ENCODE measurements at regions not wholly inside any gene's neighbourhood (a gene's known extent, or its start where the extent isn't known, plus 50 kb on each side); places are given as distances from the start of the nearest gene placed in this dataset.
A peak's percentile ranks its signal among the peaks of the same experiment; 100 is the strongest.

DNA sequence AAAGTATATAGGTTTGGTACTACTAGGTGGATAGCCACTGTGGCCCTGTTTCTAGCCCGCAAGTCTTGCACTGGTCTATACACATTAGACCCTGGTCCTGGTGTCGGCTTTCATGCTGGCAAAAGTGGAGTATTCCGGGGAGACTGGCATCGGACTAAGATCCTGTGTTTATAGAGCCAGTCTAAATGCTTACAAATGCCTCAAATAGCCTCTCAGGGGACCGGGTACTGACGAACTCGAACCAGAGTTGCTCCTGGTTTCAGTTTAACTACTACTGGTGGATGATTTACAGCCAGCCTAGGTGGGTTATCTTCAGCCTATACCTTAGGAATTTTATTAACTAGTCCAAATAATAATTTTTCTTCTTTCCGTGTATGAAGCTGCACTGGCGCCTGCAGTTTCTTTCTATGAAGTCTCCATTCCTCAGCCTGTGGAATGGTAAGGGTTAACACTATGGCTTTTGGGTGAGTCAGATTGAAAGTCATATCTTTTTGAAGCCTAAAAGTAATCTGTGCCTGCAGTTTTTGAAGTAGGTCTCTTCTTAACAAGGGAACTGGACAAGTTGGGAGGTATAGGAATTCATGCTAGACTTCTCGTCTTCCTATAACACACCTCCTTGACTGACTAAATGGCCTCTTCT is 51.3 kb downstream of the OR10H4 start:
- DNase-seq (ENCODE audit: low spot score), result peak; percentile 11

DNA sequence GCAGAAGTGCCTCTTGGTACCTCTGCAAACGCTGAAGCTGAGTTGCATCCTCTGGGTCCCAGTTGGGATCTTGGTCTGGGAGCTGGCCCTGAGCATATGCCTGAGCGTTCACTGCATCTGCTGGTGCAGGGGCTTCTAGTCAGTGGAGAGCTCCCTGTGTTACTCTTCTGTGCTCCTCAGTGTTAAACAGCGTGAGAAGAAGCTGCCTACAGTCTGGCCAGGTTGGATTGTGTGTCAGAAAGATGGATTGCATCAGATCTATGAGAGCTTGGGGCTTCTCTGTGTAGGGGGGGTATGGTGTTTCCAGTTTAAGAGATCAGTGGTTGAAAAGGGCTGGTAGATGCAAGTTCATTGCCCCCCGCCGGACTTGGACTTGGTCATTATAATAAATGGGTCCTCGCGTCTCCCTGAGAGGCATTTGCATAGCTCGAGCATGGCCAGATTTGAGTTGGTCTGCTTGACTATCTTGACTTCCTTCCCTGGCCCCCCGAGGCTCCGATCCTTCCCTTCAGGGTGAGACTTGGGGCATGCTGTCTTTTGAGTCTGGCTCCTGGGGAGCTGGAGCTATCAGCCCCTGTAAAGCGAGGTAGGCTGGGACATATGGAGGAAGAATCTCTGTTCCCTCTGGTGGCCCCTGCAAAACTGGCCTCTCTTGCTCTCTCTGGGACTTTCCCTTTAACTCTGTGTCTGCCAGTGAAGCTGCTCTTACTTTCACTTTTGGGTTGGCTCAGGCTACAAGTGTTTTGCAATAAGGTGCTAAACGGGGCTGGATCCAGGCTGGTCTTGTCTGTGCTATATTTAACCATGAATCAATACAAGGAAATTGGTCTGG is 52.9 kb downstream of the OR10H4 start:
- DNase-seq (ENCODE audit: low spot score), result peak; percentile 48

DNA sequence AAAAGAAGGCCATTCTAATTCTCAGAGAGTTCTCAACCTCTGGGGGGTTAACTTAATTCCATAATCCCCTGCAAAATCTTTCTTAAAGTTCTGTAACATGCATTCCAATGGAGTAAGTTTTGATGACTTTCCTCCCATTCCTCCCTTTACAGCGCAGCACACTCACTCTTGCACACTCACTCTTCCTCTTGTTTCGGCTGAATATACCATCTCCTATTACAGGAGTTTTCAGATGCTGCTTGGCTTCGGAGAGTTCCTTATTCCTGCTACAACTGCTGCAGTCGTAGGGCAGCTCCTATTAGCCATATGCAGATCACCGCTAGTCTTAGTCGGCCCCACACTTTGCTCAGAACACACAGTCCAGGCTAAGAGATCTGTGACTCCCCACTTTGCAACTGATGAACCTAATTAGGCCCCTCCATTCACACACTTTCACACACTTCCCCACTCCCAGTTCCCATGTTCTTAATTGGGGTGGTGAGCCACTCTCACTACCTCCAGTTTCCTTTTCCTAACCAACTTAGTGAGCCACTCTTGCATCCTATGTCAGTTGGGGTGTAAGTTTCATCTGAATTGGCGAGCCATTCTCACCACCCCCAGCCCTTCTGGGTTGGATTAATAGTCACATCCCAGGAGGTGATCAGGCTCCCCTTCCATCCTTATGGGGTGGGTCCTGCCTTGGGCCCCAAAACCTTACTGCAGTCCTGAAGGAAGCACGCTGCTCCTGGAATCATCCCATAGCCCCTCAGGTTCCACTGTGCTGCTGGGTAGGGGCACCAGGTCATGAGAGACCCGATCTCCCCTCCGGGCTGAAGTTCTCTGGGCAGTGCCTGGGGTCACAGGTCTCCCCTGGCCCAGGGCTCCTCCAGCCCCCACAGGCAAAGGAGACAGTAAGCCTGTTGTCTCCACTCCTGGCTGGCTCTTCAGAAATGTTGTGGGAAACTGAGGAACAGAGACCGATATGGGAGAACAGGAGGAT is 53.9 kb downstream of the OR10H4 start:
- DNase-seq (ENCODE audit: low spot score), result no peak

DNA sequence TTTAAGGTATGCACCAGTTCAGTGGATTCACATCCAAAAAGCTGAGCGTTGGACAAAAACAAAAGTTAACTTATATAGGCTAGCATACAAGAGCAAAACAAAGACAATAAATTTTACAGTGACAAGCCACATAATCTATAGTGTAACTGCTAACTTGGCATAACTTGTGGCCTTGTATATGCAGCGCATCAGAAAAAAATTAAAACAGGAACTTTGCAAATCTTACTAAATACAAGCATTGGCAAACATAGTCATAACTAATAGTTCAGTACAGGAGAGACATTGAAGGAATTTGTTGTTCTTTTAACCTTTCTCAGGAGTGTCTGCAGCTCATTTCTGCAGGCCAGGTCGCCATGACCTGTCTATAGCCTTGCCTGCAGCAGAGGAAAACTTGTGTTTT is 54.6 kb downstream of the OR10H4 start:
- no peak for DNase-seq (ENCODE audit: low spot score)

DNA sequence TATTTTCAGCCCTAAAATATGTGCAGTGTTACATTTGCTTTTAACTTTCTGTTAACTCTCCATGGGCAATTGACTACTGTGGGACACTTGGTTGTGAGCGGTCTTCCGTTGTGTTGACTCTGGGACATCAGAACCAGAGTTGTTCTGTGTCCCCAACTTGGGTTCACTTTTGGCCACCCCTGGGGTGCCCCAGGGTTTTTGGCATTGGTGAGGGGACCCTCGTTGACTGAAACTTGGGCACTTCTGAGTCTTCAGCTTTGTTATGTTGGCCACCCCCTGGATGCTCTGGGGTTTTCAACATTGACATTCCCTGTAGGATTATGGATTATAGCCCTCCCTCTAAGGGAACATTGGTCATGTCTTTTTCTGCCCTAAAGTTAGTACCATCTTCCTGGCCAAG is 57.1 kb downstream of the OR10H4 start:
- no peak for DNase-seq (ENCODE audit: low spot score)

DNA sequence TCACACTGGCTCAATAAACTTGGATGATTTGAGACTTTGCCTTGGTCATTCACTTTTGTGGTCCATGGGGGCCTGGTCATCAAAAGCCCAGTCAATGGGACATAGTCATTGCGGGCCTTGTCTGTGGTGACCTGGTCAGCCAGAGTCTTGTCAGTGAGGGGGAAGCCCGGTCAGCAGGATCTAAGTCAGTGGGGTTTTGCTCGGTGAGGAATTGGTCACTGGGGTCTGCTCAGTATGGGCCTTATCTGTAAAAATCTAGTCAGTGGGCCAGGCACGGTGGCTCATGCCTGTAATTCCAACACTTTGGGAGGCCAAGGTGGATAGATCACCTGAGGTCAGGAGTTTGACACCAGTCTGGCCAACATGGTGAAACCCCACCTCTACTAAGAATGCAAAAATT is 63.7 kb upstream of the TPM4 start:
- DNase-seq (ENCODE audit: low spot score), result no peak

DNA sequence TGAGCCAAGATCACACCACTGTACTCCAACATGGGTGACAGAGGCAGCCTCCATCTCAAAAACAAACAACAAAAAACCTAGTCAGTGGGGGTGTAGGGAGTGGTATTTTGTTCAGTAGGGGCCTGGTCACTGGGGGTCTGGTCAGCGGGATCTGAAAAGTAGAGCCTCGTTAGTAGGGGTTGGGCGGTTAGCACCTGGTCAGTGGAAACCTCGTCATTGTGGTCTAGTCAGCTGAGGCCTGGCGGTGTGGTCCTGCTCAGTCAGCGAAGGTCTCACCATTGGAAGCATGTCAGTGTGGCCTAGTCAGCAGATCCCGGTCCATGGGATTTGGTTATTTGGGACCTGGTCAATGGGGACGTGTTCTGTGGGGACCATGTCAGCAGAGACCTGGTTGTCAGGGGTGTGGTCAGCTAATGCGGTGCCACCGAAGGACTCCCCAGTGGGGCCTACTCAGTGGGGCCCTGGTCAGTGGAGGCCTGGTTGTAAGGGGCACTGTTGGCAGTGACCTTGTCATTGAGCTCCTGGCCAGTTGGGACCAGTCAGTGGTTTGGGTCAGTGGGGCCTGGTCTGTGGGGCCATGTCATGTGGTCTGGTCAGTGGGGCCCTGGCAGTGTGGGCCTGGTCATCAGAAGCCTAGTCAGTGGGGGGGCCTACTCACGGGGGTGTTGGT is 63.0 kb upstream of the TPM4 start:
- no peak for DNase-seq (ENCODE audit: low spot score)

DNA sequence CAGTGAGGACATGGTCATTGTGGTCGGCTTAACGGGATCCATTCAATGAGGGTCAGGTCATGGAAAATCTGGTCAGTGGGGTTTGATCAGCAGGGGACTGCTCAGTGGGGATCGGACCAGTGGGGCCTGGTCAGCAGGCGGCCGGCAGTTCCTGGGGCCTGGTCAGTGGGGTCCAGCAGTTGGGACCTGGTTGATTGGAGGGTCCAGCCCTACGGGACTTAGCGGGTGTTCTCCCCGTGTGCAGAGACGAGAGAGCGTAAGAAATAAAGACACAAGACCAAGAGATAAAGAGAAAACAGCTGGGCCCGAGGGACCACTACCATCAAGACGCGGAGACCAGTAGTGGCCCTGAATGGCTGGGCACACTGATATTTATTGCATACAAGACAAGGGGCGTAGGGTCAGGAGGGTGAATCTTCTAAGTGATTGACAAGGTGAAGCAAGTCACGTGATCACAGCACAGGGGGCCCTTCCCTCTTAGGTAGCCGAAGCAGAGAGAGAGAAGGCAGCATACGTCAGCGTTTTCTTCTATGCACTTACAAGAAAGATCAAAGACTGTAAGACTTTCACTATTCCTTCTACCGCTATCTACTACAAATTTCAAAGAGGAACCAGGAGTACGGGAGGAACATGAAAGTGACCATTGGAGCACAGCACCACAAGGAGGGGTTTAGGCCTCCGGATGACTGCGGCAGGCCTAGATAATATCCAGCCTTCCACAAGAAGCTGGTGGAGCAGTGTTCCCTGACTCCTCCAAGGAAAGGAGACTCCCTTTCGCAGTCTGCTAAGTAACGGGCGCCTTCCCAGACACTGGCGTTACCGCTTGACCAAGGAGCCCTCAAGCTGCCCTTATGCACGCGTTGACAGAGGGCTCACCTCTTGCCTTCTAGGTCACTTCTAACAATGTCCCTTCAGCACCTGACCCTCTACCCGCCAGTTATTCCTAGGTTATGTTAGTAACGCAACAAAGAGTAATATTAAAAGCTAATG is 62.1 kb upstream of the TPM4 start:
- DNase-seq (ENCODE audit: low spot score), result no peak

DNA sequence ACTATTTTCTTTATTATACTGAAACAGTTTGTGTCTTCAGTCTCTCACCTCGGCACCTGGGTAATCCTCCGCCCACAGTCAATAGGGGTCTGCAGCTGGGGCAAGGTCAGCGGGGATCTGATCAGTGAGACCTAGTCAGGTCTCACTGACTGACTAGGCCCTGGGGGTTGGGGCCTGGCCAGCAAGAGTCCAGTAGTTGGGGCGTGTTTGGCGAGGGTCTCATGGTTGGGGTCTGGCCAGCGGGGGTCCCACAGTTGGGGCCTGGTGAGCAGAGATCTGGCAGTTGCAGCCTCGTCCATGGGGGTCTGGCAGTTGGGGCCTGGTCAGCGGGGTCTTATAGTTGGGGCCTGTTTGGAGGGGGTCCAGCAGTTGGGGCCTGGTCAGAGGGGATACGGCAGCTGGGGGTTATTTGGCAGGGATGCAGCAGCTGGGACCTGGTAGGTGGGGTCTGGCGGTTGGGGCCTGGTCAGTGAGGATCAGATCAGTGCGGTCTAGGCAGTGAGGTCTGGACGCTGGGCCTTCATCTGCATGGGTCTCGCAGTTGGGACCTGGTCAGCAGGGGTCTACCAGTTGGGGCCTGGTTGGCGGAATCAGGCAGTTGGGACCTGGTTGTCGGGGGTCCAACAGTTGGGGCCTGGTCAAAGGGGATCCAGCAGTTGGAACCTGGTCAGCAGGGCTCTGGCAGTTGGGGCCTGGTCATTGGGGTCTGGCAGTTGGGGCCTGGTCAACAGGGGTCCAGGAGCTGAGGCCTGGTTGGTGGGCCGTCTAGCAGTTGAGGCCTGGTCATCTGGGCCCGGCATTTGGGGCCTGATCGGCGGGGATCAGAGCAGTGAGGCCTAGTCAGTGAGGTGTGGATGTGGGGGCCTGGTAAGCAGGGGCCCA is 61.1 kb upstream of the TPM4 start:
- DNase-seq (ENCODE audit: low spot score), result no peak

DNA sequence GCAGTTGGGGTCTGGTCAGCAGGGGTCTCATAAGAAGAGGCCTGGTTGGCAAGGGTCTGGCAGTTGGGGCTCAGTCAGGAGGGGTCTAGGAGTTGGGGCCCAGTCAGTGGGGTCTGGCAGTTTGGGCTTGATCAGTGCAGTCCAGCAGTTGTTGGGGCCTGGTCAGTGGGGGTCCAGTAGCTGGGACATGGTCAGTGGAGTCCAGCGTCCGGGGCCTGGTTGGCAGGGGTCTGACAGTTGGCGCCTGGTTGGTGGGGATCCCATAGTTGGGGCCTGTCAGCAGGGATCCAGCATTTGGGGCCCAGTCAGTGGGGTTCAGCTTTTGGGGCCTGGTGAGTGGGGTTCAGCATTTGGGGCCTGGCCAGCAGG is 60.5 kb upstream of the TPM4 start:
- no peak for DNase-seq (ENCODE audit: low spot score)

DNA sequence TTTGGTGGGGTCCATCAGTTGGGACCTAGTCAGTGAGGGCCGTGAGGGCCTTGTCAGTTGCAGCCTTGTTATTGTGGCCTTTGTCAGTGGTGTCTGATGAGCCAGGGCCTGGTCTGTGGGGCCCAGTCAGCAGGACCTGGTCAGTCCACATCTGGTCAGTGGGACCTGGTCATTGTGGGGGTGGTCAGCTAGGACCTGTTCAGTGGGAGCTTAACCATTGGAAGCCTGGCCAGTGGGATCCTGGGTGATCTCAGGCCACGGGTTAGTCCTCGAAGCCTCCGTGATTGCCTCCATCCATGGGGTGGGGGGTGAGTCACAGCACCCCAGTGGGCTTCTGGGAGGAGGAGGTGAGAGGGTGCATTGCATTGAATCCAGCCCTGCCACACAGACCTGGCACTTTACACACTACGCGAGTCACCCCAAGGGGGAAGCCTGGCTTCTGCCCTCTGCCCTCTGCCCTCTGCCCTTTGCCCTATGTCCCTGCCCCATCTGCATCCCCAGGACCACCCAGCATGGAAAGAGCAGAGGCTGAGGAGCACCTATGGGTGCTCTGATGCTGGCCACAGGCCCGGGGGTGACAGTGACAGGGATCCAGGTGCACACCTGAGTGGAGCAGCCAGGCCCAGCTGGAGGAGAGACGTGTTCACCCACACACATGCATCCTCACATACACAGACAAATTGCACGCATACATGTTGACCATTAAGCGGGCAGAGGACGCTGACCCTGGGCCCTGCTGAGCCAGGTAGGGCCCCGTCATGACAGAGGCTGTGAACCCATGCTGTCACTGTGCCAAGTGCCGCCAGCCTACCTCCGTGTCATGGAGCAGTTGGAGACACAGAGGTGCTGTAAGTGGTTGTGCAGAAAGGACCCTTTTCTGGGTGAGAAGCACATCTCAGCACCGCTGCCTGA is 59.8 kb upstream of the TPM4 start:
- DNase-seq (ENCODE audit: low spot score), result no peak

DNA sequence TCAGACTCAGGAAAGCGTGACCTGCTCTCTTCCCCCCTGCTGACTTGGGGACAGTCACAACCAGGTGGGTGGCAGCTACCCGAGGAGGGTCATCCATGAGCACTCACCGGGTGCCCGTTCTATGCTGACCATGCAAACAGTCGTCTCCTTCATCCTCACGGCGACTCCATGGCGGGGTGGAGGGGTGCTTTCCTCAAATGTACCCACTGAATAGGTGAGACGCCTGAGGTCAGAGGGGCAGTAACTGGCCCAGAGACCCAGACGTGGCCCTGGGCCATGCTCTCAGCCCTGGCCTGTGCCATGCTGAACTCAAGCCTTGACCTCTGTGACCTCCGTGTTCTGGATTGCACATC is 59.2 kb upstream of the TPM4 start:
- no peak for DNase-seq (ENCODE audit: low spot score)

DNA sequence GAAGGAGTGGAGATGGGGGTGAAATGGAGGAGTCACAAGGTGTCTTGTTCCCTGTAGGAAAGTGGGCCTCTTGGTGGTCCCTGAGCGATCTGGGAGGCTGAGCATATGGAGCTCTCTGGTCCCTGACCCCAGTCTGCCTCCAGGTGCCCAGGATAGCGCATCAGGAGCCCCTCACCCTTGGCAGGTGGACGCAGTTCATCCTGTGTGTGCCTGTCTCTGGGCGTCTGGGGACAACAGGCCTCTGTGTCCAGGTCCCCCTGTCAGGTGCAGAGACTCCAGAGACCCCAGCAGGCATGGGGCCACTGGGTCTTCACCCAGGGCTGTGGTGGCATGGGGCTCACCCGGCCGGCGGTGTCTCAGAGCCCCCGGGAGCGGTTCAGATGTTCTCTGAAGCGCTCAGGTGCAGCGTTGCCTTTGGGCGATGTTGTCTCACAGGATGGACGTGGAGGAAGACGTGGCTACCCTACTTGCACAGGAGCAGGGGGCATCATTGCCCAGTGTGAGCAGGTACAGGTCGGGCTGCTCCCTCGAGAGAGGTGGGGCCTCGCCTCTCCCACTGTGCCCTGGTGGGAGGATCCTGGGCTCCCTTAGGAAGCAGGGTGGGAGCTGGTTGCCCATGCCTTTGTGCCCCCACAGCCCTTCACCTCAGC is 58.1 kb upstream of the TPM4 start:
- no peak for DNase-seq (ENCODE audit: low spot score)

DNA sequence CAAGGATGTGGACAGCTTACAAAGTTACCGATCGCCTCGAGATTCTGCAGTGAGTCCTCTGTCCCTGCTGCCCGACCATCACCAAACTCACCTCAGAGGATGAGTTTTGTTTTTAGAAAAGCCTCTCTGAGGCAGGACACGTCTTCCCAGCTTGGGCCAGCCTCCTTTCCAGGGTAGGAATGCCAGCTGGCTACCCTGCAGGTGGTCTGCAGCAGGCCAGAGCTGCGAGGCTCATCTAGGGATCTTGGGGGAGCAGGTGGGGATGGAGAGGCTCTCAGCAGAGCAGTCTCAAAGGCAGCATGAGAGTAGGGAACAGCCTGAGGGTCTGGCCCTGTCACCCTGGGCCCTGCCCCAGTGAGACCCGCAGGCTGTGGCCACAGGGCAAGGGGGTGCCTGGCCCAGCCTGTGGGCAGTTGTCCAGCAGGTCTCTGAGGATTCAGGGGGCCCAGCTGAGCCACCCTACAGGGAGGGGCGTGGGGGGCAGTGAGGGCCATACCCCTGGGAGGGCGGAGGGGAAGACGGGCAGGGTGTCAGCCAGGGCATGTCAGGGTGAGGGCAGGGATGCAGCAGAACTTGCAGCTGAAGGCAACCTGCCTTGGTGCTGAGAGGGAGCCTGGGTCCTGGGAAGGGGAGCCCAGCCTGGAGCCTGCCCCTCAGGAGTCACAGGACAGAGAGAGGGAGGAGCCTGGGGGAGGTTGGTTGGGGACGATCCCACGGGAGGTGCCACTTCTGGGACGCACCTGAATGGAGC is 57.3 kb upstream of the TPM4 start:
- no peak for DNase-seq (ENCODE audit: low spot score)

DNA sequence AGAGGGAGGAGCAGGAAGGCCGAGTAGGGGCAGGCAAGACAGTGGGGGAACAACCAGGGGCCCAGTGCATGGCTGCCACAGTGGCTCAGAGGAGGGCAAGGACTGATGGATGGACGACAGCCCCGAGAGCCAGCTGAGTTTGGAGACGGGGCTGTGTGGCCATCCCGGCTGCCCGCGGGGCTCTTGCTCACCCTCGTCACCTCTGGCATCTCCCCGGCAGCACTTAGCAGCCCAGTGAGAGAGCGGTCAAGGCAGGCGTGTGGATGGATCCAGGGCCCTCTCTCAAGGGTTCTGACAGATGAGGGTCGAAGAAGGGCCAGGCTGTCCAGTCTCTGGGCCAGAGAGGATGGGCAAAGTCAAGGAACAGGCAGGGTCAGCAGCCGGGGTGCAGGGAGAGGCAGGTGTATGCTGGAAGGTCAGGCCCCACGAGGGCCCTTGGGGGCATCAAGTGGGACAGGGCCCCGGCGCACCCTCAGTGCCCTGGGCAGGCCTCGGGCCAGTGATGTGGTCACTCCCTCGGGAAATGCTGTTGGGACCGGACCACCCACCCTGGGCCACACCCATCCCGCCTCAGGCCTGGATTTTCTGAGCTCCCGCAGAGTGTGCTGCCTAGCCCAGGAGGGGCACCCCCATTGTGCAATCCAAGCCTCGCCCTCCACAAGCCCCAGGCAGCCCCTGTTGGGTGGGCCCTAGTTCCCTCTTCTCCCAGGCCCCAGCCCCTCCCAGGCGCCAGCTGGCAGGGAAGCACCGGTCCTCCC is 56.4 kb upstream of the TPM4 start:
- DNase-seq (ENCODE audit: low spot score), result no peak

DNA sequence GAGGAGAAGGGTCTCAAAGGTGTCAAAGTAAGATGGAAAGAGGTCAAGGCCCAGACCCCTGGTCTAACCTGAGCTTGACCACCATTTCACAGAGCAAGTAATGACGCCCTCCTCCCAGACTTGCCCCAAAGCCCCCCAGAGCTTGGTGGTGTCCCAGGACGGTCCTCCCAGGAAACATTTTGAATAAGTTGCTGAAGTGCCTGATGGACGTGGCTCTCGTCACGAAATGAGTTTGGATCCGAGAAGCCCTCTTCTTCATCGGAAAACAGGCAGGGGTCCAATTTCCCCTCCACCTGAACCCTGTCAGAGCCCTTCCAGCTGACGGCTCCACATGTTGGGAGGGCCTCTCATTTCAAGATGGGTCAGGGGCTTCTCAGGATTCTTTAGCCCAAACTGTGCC is 54.5 kb upstream of the TPM4 start:
- no peak for DNase-seq (ENCODE audit: low spot score)

DNA sequence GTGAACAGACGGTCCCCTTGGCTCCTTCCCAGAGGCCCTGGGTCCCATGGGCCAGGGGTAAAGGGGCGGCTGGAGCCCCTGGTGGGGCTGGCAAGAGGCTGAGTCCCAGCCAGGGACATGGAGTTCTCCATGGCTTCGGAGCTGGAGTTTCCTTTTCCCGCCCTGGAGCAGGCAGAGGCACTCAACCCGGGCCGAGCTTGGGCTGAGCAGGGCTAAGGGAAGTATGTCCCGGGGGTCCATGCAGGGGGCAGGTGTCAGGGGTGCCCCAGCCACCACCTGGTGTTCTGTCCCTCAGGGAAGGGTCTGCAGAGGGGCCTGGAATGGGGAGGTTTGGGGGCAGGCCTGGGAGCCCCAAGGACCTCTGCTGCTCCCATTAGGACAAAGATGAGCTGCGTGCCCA is 54.0 kb upstream of the TPM4 start:
- no peak for DNase-seq (ENCODE audit: low spot score)

Measured in kidney tubule cell (primary cell).